Keratinocyte (primary cell): ENCODE measurements at regions not wholly inside any gene's neighbourhood (a gene's known extent, or its start where the extent isn't known, plus 50 kb on each side); places are given as distances from the start of the nearest gene placed in this dataset.

Experiments used
- DNase-seq: peaks from one replicate; pipeline ENCODE4 v3.0.0-alpha.2; 2011; ENCODE audit warnings: low read depth, missing footprints, low spot score
- FAIRE-seq: peaks from 2 replicates; lab custom pipeline; 2011; peaks lifted over from hg19 to GRCh38; lab: Jason Lieb, UNC
- H2AFZ ChIP-seq: 2 replicates; pipeline ENCODE4 v1.6.0; 2012; ENCODE audit warnings: low read length, control low read depth, inconsistent platforms; ENCODE audit not compliant: control insufficient read depth
- H3K27ac ChIP-seq: 2 replicates; pipeline ENCODE4 v1.5.1; 2011; ENCODE audit warnings: low read length; ENCODE audit not compliant: control insufficient read depth, insufficient read depth
- H3K27me3 ChIP-seq: 3 replicates; pipeline ENCODE4 v1.6.0; 2011; ENCODE audit warnings: low read length; ENCODE audit not compliant: control insufficient read depth, insufficient read depth; ENCODE audit errors: extremely low read depth
- H3K36me3 ChIP-seq, 2 experiments: 2 replicates in 1 of 2; 3 replicates in 1 of 2; pipeline ENCODE4 v1.5.1; 2011; ENCODE audit warnings: low read length in 2 of 2, mild to moderate bottlenecking in 1 of 2; ENCODE audit not compliant: control insufficient read depth in 2 of 2, insufficient read depth in 2 of 2; ENCODE audit errors: extremely low read depth in 1 of 2
- H3K4me1 ChIP-seq: 3 replicates; pipeline ENCODE4 v1.5.1; 2011; ENCODE audit warnings: low read length; ENCODE audit not compliant: control insufficient read depth, insufficient read depth; ENCODE audit errors: extremely low read depth
- H3K4me2 ChIP-seq: 3 replicates; pipeline ENCODE4 v1.6.0; 2011; ENCODE audit warnings: low read depth, low read length; ENCODE audit not compliant: control insufficient read depth, insufficient read depth; ENCODE audit errors: extremely low read depth
- H3K4me3 ChIP-seq, 3 experiments: fragments of 200-600 bp in 1 of 3; sonication (generic) in 1 of 3; 2 replicates in 2 of 3; 3 replicates in 1 of 3; pipeline ENCODE4 v1.5.1; 2011 to 2016; ENCODE audit warnings: low read length in 3 of 3, mild to moderate bottlenecking in 3 of 3, control low read depth in 2 of 3, inconsistent platforms in 1 of 3, low read depth in 1 of 3, mixed read lengths in 1 of 3, mixed run types in 1 of 3, moderate library complexity in 1 of 3; ENCODE audit not compliant: control insufficient read depth in 2 of 3, insufficient read depth in 2 of 3; ENCODE audit errors: extremely low read depth in 1 of 3
- H3K79me2 ChIP-seq: 2 replicates; pipeline ENCODE4 v1.6.0; 2012; ENCODE audit warnings: low read length; ENCODE audit not compliant: control insufficient read depth, insufficient read depth
- H3K9ac ChIP-seq: 3 replicates; pipeline ENCODE4 v1.6.0; 2011; ENCODE audit warnings: low read length; ENCODE audit not compliant: control insufficient read depth, insufficient read depth; ENCODE audit errors: extremely low read depth
- H3K9me1 ChIP-seq: 3 replicates; pipeline ENCODE4 v1.6.0; 2011; ENCODE audit warnings: low read length; ENCODE audit not compliant: control insufficient read depth, insufficient read depth; ENCODE audit errors: extremely low read depth
- H3K9me3 ChIP-seq: 2 replicates; pipeline ENCODE4 v1.5.1; 2012; ENCODE audit warnings: low read depth, low read length; ENCODE audit not compliant: control insufficient read depth
- H4K20me1 ChIP-seq: 3 replicates; pipeline ENCODE4 v1.6.0; 2011; ENCODE audit warnings: low read length; ENCODE audit not compliant: control insufficient read depth, insufficient read depth; ENCODE audit errors: extremely low read depth
- CTCF ChIP-seq, 3 experiments: IDR thresholded peaks in 1 of 3; conservative IDR thresholded peaks in 1 of 3; optimal IDR thresholded peaks in 1 of 3; 2 replicates in 2 of 3; 3 replicates in 1 of 3; pipeline versions ENCODE3 to v1.5.1; 2011; ENCODE audit warnings: low read length in 3 of 3, mild to moderate bottlenecking in 3 of 3, moderate library complexity in 2 of 3, control low read depth in 1 of 3, inconsistent platforms in 1 of 3; ENCODE audit not compliant: insufficient read depth in 2 of 3; ENCODE audit errors: extremely low read depth in 1 of 3
- EZH2 ChIP-seq: IDR thresholded peaks from one replicate; pipeline ENCODE4 v1.6.1; 2012; ENCODE audit warnings: inconsistent platforms, mild to moderate bottlenecking, low read length, moderate library complexity
- dilution Hi-C: fragments of 300-500 bp; cut with MboI; formaldehyde crosslinking; loops from one replicate; pipeline ENCODE4 v1.7.0; 2020; ENCODE audit warnings: low sequenced_read_pairs; ENCODE audit not compliant: extremely low pct_ligation_motif_present

GRCh38 chr11:38839071-38839470, 2241.0 kb upstream of the RAG2 start:
- Histone ChIP-seq H3K4me1 (no peaks in the 10 kb centered on the region), H3K27ac (no peak overlapping the region), H3K4me2 (no peak overlapping the region), H3K4me3 (no peak overlapping the region), H2AFZ (no peak overlapping the region), H3K36me3 (no peaks in the 10 kb centered on the region), H3K9me3 (no peaks in the 10 kb centered on the region), H3K27me3 (no peaks in the 10 kb centered on the region), H3K79me2 (no peaks in the 10 kb centered on the region), H3K9ac (no peak overlapping the region), H3K9me1 (no peaks in the 10 kb centered on the region), H4K20me1 (no peaks in the 10 kb centered on the region)
- dilution Hi-C loops = no loop called here
- TF ChIP-seq CTCF (optimal IDR thresholded peaks at IDR 0.05 in 1 of 3, IDR thresholded peaks at IDR 0.05 in 1 of 3, conservative IDR thresholded peaks at IDR 0.05 in 1 of 3; ENCODE audit: extremely low read depth in 1 of 3, insufficient read depth in 2 of 3, low read length in 3 of 3) = no peak
- no peak for TF ChIP-seq EZH2
- DNase-seq (no peak), FAIRE-seq (no peak)

- no peaks in the 10 kb centered on the region for H3K9me1 ChIP-seq
- H3K27ac ChIP-seq = no peak overlapping the region
- no peak for TF ChIP-seq EZH2
- no peak for TF ChIP-seq CTCF (optimal IDR thresholded peaks at IDR 0.05 in 1 of 3, IDR thresholded peaks at IDR 0.05 in 1 of 3, conservative IDR thresholded peaks at IDR 0.05 in 1 of 3; ENCODE audit: extremely low read depth in 1 of 3, insufficient read depth in 2 of 3, low read length in 3 of 3)
- no peak for FAIRE-seq
- no peak overlapping the region for H3K9ac ChIP-seq
- H3K4me1 ChIP-seq = no peaks in the 10 kb centered on the region
- no peak overlapping the region for H3K4me2 ChIP-seq
- no peaks in the 10 kb centered on the region for H3K9me3 ChIP-seq
- no peaks in the 10 kb centered on the region for H3K36me3 ChIP-seq
- no peak overlapping the region for H3K4me3 ChIP-seq
- no peak overlapping the region for H2AFZ ChIP-seq
- dilution Hi-C loops = no loop called here
- no peaks in the 10 kb centered on the region for H3K27me3 ChIP-seq
- no peaks in the 10 kb centered on the region for H4K20me1 ChIP-seq
- DNase-seq = no peak
- no peaks in the 10 kb centered on the region for H3K79me2 ChIP-seq
Measured at GRCh38 chr11:38835966-38836365, 2237.9 kb upstream of the RAG2 start.
